NCI-H2107 treated with DMSO at 0.1 percent for 48 hours (cell line): ENCODE measurements at regions not wholly inside any gene's neighbourhood (a gene's known extent, or its start where the extent isn't known, plus 50 kb on each side); places are given as distances from the start of the nearest gene placed in this dataset.
"Not testable (repeated sequence)": the region's sequence is repeated elsewhere in the genome, so short reads cannot be mapped to it uniquely, and the experiment has no call there.

Source experiments
- DNase-seq: peaks from one replicate; lab custom pipeline; 2025; ENCODE audit not compliant: unreplicated experiment; lab: John Stamatoyannopoulos, UW

DNA sequence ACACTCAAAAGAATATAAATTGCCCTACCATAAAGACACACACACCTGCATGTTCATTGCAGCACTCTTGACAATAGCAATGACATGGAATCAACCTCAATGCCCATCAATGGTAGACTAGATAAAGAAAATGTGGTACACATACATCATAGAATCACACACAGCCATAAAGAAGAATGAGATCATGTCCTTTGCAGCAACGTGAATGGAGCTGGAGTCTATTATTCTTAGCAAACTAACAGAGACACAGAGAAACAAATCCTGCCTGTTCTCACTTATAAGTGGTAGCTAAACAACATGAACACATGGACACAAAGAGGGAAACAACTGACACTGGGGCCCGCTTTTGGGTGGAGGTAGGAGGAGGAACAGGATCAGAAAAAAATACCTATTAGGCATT, 2062.2 kb upstream of the CDH6 start:
- DNase-seq, result no peak

DNA sequence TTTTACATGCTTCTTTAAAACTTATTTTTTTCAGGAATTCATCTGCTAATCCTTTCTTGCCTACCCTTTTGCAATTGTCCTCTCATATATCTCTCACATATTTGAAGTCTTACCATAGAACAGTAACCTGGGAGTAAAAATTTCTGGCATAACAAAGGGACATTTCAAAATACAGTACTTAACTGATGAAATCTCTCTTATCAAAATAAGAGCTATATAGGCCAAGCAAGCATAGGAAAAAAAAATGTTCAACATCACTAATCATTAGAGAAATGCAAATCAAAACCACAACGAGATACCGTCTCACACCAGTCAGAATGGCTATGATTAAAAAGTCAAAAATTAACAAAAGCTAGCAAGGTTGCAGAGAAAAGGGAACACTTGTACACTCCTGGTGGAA, 2062.7 kb upstream of the CDH6 start:
- DNase-seq, result no peak

DNA sequence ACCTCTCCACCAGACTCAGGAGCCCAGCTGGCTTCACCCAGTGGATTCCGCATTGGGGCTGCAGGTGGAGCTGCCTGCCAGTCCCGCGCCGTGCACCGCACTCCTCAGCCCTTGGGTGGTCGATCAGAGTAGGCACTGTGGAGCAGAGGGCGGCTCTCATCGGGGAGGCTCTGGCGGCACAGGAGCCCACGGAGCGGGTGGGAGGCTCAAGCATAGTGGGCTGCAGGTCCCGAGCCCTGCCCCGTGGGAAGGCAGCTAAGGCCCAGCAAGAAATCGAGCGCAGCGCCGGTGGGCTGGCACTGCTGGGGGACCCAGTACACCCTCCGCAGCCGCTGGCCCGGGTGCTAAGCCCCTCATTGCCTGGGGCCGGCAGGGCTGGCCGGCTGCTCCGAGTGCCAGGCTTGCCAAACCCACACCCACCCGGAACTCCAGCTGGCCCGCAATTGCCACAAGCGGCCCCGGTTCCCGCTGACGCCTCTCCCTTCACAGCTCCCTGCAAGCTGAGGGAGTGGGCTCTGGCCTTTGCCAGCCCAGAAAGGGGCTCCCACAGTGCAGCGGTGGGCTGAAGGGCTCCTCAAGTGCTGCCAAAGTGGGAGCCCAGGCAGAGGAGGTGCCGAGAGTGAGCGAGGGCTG, 2065.8 kb upstream of the CDH6 start:
- DNase-seq, result not testable (repeated sequence)

DNA sequence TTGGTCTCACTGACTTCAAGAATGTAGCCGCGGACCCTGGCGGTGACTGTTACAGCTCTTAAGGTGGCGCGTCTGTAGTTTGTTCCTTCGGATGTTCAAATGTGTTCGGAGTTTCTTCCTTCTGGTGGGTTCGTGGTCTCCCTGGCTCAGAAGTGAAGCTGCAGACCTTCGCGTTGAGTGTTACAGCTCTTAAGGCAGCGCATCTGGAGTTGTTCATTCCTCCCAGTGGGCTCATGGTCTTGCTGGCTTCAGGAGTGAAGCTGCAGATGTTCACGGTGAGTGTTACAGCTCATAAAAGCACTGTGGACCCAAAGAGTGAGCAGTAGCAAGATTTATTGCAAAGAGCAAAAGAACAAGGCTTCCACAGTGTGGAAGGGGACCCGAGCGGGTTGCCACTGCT, 2067.0 kb upstream of the CDH6 start:
- not testable (repeated sequence) for DNase-seq

DNA sequence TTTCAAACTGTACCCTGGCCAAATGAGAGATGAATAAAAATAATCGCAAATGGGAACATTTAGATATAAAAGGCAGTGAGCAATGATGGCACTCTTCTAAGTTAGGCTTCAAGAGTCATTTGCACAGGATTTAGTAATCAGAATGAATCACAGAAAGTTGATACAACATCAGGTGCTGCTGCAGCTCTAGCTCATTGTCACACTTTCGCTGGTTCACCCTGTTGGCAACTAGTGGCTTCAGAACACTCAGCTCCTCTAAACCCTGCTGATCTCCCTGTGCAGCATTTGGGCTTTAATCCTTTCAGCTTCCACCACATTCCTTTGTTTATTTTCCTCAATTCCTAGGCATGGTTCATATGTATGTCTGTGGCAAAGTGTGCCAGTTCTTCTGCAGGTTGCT, 2071.2 kb upstream of the CDH6 start:
- no peak for DNase-seq

DNA sequence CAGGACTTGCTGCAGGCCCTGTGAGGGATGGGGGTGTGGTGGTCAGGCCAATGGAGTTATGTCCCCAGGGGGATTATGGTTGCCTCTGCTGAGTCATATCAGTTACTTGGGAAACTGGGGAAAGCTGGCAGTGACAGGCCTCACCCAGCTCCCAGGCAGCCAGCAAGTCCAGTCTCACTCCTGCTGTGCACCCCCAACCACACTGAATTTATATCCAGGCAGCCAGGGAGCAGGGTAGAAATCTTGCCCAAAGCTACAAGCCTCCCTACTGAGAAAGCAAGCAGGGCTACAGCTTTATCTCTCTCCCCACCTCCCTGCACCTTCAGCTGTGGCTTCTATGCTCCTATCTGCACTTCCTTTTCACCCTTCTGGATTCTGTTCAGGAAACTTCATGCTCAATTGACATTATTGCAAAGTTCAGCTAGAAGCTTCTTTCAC, 2076.0 kb upstream of the CDH9 start:
- no peak for DNase-seq

DNA sequence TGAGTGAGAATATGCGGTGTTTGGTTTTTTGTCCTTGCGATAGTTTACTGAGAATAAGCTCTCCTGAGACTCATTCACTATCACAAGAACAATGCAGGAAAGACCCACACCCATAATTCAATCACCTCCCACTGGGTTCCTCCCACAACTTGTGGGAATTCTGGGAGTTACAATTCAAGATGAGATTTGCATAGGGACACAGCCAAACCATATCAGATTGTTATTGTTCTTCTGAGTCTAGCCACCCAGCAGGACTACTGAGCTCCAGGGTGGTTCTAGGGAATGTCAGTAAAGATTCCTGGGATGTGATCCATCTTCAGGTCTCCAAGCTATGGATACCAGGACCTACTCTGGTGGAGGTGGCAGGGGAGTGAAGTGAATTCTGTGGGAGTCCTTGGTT, 2075.1 kb upstream of the CDH9 start:
- no peak for DNase-seq

DNA sequence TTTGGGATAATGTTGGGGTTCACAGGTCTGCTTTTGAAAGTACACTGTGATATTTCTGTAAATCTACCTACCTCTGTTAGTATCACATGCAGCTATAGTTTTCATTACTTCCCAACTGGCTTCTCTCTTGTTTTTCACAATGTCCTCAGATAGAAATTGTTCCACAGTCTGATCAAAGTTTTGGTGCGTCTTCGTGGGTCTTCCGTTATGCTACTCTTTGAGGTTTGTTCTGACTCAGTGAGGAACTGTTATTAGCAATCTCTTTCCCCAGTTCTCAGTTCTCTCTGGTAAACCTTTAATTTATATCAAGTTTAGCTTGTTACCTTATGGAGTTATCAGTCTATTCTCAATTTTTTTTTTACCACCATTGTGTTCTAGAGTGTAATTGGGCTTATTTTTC, 2061.2 kb upstream of the CDH9 start:
- no peak for DNase-seq

DNA sequence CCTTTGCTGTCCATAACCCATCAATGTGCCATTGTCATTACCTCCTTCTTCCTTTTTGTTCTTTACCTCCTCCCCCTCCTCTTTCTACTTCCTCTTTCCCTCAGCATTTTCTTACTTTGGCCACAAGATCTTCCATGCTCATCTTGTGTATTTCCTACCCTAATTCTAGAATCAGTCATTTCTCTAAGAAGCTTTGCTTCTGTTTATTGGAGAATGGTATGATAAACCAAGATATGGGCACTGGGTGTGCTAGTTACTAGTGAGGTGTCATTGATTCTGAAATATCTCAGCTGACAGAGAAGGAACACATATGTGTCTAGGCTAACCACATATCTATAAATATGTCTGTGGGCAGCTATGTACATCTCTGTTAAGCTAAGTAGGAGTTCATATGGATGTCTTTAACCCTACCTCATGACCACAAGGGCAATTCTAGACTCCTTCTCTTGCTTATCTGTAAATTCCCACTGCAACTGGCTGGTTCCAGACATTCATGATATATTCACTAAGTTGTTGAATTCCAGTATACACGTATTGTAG, 2051.3 kb upstream of the CDH9 start:
- DNase-seq, result no peak

DNA sequence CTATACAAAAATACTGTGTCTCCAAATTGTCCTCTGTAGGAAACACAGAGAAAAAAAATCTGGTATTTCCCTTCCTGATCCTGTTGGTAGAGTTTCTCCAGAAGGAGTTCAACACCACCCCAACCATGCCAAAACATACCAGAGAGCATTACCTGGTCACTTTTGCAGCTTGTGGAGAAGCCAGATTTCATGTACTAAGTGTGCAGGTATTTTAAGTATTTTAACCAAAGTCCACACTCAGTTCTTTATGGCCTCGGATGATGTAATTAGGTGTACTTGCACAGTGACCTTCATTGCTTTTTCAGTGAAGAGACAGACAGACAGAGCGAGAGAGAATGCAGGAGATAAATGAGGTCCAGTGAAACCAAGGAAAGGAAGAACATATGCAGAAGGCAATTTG, 2046.8 kb upstream of the CDH9 start:
- no peak for DNase-seq

DNA sequence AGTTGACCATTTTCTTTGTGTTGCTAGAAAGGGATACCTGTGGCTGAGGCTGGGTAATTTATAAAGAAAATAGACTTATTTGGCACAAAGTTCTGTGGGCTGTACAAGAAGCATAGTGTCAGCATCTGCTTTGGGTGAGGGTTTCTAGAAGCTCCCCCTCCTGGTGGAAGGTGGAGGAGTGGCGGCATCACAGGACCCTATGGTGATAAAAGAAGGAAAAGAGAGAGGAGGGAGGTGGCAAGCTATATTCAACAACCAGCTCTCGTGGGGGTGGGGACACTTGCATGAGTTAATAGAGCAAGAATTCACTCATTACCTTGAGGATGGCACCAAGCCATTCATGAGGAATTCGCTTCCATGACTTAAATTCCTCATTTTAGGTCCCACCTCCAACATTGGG, 2041.4 kb upstream of the CDH9 start:
- DNase-seq, result no peak

DNA sequence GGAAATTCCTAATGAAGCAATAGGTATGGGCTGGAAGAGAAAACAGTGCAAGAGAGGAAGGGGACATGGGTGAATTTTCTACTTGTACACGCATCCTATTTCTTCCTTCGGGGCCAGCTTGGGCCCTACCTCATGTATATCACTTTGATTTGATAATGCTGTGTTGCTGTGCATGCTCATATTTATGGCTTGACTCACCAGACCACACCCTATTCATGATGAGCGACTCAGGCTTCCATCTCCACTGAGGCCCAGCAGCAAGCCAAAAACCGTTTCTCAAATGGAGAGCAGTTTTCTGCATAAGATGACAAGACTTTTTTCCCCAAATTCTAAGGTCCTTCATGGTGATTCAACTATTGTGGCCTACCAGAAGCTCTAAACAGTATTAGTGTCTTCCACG, 2039.1 kb upstream of the CDH9 start:
- DNase-seq, result no peak

DNA sequence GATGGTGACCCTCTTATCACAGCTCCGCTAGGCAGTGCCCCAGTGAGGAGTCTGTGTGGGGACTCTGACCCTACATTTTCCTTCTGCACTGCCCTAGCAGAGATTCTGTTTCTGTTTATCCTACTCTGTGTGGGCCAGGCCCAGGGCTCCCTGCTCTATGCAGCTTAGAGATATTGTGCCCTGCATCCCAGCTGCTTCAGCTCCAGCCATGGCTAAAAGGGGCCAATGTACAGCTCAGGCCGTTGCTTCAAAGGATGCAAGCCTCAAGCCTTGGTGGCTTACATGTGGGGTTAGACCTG, 2030.7 kb upstream of the CDH9 start:
- DNase-seq, result no peak

DNA sequence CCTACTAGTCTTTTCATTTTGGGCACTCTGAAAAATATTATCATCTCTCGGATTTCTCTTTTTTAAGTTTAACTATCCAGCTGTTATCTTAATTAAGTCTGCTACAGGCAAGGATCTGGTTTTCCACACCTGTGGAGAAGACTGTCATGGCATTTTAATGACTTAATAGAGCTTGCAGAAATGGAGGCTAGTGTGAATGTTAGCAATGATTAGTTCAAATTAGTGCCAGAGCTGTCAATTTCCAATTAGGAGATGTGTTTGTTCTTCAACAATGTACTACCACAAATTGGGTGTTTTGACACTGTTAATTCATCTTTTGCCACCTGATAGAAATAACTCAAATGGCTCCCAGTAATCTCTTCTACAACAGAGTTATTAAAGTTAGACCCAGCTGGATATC, 2023.0 kb upstream of the CDH9 start:
- no peak for DNase-seq

DNA sequence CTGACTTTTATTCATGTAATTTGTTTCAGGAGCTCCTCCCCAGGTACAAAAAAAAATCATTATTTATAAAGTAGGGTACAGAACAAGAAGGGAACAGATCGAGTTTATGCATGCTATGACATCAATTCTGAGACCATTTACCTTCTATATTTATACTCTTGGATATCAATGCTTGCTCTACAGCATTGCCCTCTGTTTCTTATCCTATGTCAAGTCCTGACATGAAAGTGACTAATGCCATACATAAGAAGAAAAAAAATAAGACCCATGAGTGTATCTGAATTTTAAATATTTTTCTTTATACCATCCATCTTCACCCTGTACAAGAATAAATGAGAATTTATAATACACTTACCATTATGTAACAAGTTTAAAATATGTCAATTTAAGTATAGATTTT, 2016.3 kb upstream of the CDH9 start:
- no peak for DNase-seq

DNA sequence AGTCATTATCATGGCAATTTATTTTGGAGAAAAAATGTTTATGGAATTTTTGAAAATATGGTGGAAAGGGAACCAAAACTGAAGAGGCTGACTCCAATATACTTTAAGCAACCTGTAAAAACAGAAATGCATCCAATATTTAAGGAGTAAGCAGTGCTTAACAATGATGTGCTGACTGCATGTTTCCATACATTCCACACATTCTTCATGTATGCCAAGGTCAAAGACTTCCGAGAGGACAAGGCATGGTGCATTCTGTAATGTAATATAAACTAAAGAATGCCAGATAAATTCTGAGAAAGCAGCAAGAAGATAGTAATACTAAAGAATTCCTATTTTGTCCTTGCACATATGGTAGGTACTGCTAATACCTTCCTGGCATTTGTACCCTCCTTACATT, 2015.9 kb upstream of the CDH9 start:
- DNase-seq, result no peak

DNA sequence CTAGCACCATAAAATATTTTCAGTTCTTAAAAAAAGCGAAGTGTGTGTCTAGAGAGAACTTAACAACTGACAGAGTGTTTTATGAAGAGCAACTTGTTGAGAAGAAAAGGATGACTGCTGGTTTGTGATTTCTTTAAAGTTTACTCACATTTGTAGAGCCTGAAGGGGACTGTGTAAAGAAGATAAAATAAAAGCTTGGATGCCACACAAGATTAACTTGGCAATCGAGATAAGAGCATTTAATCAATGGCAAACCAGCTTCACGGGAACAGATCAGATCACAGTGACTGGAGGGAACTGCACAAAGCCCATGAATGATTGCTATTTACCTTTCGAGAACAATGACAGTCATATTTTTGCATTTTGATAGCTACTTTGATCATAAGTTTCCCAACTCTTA, 2013.1 kb upstream of the CDH9 start:
- DNase-seq, result no peak

DNA sequence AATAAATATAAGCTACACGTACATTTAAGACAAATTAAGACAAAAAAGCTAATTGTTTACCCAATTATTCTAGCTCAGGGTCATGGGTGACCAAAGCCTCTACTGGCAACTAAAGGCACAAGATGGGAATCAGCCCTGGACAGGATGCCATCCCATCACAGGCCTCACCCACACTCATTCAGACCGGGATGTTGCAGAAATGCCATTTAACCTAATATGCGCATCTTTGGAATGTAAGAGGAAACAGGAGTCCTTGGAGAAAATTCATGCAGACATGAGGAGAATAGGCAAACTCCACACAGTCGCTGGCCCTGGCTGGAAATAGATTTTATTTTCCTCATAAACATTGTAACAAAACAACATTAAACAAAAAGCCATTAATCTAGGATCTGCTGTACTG, 2003.8 kb upstream of the CDH9 start:
- no peak for DNase-seq

DNA sequence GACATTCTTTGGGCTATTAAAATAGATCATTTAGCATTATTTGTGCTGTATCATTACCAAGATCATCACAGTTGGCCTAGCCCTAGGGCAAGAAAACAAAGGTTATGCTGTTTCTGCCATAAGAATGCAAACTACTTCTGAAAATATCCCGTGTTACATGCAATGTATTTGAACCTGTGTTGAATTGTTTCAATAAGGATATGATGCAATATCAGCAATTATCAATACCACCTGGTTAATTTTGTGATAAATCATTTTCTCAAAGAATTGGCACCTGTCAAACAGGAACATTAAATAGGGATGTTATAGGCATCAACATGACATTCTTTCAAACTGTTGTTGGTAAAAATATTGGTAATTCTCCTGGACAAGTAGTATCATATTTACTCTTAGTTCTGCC, 2002.0 kb upstream of the CDH9 start:
- no peak for DNase-seq

DNA sequence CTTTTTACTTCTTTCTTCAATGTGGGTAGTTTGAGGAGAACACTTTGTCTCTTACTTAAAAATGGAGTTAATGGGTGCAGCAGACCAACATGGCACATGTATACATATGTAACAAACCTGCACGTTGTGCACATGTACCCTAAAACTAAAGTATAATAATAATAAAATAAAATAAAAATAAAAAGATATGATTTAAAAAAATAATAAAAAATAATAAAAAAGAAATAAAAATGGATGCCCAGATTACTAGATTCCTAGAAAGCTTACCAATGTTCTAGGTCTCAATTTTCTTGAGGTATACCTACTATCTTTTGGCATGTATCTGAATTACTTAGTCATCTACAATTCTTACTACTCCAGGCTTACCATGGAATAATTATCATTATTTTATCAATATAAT, 2001.6 kb upstream of the CDH9 start:
- DNase-seq, result no peak

DNA sequence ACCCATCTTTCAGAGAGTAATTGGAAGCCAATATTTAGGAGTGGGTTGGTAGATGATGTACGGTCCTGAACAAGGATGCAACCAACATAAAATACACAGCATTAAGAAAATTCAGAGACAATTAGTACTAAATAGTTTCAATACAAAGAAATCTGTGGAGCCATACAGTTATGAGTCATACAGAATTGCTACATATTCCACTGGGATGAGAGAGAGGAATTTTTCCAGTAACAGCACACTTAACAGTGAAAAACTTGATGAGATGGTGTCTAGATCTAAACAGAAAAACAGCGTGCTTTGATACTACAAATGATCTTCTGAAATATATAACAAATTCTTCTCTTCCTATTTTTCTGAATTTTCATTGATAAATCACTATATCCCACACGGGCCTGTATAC, 1999.3 kb upstream of the CDH9 start:
- no peak for DNase-seq

DNA sequence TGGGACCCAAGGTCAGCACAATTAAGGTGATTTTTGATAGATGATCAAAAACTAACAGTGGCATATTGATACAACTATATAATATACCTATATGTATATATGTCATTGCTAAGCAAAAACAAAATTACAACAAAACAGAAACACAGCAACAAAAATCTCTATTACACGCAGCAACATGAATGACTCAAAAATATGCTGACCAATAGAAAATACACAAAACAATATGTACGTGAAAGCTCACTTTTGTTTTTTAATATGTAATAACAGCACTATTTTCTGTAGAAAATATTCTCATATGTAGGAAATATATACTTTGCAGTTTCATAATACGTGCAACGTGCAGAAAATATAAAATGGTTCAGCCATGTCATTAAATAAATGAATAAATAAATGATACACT, 1985.7 kb upstream of the CDH9 start:
- no peak for DNase-seq

DNA sequence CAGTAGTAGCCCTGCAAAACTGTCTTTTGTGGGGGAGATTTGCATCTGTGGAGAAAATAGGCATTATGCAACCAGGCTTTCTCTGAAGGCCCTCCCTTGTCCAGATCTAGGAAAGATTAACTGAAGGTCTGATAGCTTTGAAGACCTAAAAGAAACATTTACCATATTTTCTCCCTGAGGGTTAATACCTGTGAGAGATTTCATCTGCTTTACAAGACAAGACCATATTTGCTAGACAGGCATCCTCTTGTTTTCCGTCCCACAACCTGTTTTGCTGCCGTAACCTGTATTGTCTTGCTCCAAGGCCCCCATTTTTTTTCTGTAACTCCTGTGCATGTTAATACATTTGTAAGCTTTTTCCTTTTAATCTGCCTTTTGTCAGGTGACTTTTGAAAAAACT, 1985.2 kb upstream of the CDH9 start:
- DNase-seq, result no peak

DNA sequence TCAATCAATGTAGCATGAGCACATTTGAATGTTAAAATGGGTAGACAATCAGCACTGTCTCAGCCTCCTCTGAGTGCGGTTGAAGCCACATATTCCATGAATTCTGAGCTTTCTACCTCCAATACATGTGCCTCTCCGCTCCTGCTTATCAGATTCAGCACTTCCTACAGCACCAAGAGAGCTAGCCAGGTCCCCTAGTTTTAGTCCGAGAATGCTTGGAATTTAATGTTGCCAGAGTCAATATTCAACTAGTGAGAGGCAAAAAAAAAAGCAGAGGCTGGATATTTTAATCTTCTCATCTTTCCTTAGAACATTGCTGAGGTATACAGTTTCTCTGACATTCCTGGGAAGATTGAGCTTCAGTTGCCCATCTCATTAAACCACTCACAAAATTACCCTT, 1979.1 kb upstream of the CDH9 start:
- DNase-seq, result no peak
